Right ventricle myocardium inferior (tissue), 1 donor: ENCODE measurements at regions not wholly inside any gene's neighbourhood (a gene's known extent, or its start where the extent isn't known, plus 50 kb on each side); places are given as distances from the start of the nearest gene placed in this dataset.
A peak's percentile ranks its signal among the peaks of the same experiment; 100 is the strongest.

Source experiments
- ATAC-seq: fragments of 200-7000 bp; cut with Tn5 transposase; one replicate; pipeline ENCODE4 v1.9.1; 2020; ENCODE audit warnings: mild to moderate bottlenecking, moderate library complexity
- DNase-seq: peaks from one replicate; pipeline ENCODE4 v3.0.0; 2021; ENCODE audit errors: missing footprints
- intact Hi-C: fragments of 100-400 bp; cut with DNase I; formaldehyde crosslinking; loops from one replicate; pipeline ENCODE4 v1.11.0; 2022
- donor health status: DM: no; HTN: yes; CAD: no; lungs with severe emphysema.

GRCh38 chr2:67945056-67945455, 117.7 kb downstream of the C1D start:
- intact Hi-C loops: no loop called here

GRCh38 chr2:67945940-67946339, 116.9 kb downstream of the C1D start:
- DNase-seq (no peak), ATAC-seq (no peak)
- intact Hi-C loops: no loop called here

More at GRCh38 chr2:67945056-67945455, 117.7 kb downstream of the C1D start:
- DNase-seq (no peak), ATAC-seq (no peak)

- no peak for ATAC-seq
- intact Hi-C loops: no loop called here
- no peak for DNase-seq
Observed at GRCh38 chr2:67948057-67948456, 114.7 kb downstream of the C1D start.

- no peak for ATAC-seq
- intact Hi-C loops: no loop called here
Observed at GRCh38 chr2:67948506-67948905, 114.3 kb downstream of the C1D start.

GRCh38 chr2:67950018-67950417, 112.8 kb downstream of the C1D start:
- DNase-seq (no peak), ATAC-seq (no peak)
- intact Hi-C loops: no loop called here

More at GRCh38 chr2:67948506-67948905, 114.3 kb downstream of the C1D start:
- no peak for DNase-seq

- intact Hi-C loops: no loop called here
Observed at GRCh38 chr2:67950919-67951318, 111.9 kb downstream of the C1D start.

GRCh38 chr2:67952066-67952465, 110.7 kb downstream of the C1D start:
- intact Hi-C loops: no loop called here
- ATAC-seq: no peak
- DNase-seq: no peak

More at GRCh38 chr2:67950919-67951318, 111.9 kb downstream of the C1D start:
- DNase-seq: no peak
- ATAC-seq: no peak

- ATAC-seq (no peak), DNase-seq (no peak)
- intact Hi-C loops: no loop called here
Observed at GRCh38 chr2:67954093-67954748, 108.6 kb downstream of the C1D start.

- ATAC-seq: no peak
- intact Hi-C loops: no loop called here
- no peak for DNase-seq
Observed at GRCh38 chr2:67955748-67956603, 106.8 kb downstream of the C1D start.

- intact Hi-C loops: no loop called here
- ATAC-seq (no peak), DNase-seq (no peak)
Observed at GRCh38 chr2:67965246-67965645, 97.6 kb downstream of the C1D start.

GRCh38 chr2:67970071-67970470, 92.7 kb downstream of the C1D start:
- intact Hi-C loops: no loop called here
- no peak for ATAC-seq
- DNase-seq: no peak

- intact Hi-C loops: no loop called here
- no peak for DNase-seq
- ATAC-seq: no peak
Observed at GRCh38 chr2:67970542-67970941, 92.3 kb downstream of the C1D start.

- peak; percentile 37 for ATAC-seq
- intact Hi-C loops: no loop called here
Observed at GRCh38 chr2:67974559-67975430, 88.0 kb downstream of the C1D start.

GRCh38 chr2:67977464-67977863, 85.3 kb downstream of the C1D start:
- ATAC-seq (no peak), DNase-seq (no peak)
- intact Hi-C loops: no loop called here

More at GRCh38 chr2:67974559-67975430, 88.0 kb downstream of the C1D start:
- DNase-seq: no peak

- DNase-seq (no peak), ATAC-seq (no peak)
- intact Hi-C loops: no loop called here
Observed at GRCh38 chr2:67982956-67983355, 79.8 kb downstream of the C1D start.

- DNase-seq (no peak), ATAC-seq (no peak)
- intact Hi-C loops: no loop called here
Observed at GRCh38 chr2:67984600-67984999, 78.2 kb downstream of the C1D start.

- ATAC-seq (no peak), DNase-seq (no peak)
- intact Hi-C loops: no loop called here
Observed at GRCh38 chr2:67985586-67985985, 77.2 kb downstream of the C1D start.

GRCh38 chr2:67986258-67986657, 76.5 kb downstream of the C1D start:
- ATAC-seq: no peak
- intact Hi-C loops: no loop called here
- DNase-seq: no peak
